Activated gamma-delta T cell treated with anti-CD3 and anti-CD28 coated beads, Interleukin-2, amount 50 U/mL, for 16 hours (primary cell): ENCODE measurements at regions not wholly inside any gene's neighbourhood (a gene's known extent, or its start where the extent isn't known, plus 50 kb on each side); places are given as distances from the start of the nearest gene placed in this dataset.

Source experiments
- DNase-seq: peaks from one replicate; pipeline ENCODE4 v3.0.0-alpha.2; 2020; ENCODE audit warnings: low read depth

DNA sequence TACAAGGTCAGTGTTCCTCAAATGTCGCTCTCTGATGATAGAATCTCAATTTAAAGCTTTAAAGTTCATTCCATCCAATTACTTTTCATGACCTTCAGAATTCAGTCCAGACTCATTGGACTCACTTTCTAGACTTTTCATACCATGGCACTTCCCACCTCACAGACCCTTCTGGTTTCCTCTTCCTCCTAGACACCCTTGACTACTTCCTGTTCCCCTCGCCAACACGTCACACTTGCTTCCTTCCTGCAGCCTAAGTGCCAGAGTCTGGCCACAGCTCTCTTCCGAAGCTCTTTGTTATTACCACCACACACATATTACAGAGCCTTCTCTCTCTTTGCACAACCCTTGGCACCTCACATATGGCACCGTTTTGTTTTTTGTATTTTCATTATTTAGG, 59.1 kb upstream of the UMPS start:
- DNase-seq, result no peak

DNA sequence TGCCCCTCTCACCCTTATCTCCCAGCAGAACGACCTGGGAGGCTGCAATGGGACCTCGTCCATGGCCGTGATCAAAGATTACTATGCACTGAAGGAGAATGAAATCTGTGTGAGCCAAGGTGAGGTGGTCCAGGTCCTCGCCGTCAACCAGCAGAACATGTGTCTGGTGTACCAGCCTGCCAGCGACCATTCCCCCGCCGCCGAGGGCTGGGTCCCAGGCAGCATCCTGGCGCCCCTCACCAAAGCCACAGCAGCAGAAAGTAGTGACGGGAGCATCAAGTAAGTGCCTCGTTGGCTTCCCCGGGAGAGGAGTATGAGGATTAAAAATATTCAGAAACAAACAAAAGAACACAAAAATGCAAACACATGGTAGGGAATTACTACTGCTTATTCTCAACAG, 55.9 kb upstream of the UMPS start:
- no peak for DNase-seq

DNA sequence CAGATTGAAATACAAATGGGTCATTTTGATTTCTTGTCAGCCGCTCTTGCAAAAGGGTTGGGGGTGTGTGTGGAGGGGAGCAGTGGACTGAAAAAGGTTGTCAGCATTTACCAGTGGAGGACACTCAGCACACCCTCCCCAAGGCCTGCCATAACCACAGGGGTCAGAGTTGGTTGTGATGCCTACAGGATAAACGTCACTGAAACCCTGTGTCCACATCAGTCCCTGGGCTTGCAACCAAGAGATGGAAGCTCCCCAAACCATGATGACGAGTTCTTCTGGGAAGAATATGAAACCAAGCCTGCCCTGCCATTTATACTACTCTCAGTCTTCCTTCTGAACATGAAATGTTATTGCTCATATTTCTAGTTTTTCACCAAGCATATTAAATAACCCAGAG, 54.0 kb upstream of the UMPS start:
- no peak for DNase-seq

DNA sequence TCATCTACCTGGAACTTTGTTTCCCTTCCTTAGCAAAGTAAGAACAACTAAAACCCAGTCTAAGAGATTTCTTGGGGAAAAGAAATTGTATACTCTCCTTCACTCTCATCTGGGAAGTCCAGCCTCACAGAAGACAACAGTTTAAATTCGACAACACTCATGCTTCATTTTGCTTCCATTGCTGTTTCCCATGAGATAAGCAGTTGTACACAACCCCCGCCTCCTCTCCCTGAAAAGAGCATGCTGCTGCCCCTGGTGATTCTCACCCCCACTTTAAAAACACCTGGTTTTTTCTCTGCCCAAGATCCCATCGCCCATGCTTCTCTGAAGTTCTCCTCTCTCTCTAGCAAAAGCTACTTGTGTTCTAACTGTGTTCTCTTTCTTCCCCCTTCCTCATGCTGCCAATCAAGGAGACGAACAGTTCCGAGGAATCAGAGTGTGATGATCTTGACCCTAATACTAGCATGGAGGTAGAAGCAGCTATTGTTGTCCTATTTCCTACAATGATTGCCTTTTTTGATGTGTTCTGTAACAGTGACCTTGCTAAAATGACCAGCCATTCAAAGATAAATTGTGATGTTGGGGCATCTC, 51.1 kb upstream of the UMPS start:
- no peak for DNase-seq
